Prostate gland (tissue), 2 donors: ENCODE measurements at regions not wholly inside any gene's neighbourhood (a gene's known extent, or its start where the extent isn't known, plus 50 kb on each side); places are given as distances from the start of the nearest gene placed in this dataset.

Experiments used
- DNase-seq: peaks from one replicate; pipeline ENCODE4 v3.0.0-alpha.2; 2019; ENCODE audit warnings: low spot score
- H3K27ac ChIP-seq, 2 donors: fragments of 200-600 bp; sonication (generic); 2 replicates each; pipeline ENCODE4 v1.5.1; 2017 to 2019
- H3K27me3 ChIP-seq: fragments of 200-600 bp; sonication (generic); replicated peaks from 2 replicates; pipeline ENCODE4 v1.5.1; 2019; ENCODE audit not compliant: insufficient read depth
- H3K36me3 ChIP-seq, 2 donors: fragments of 200-600 bp; sonication (generic); 1 replicate in 1 of 2; 2 replicates in 1 of 2; pipeline versions ENCODE4 v1.5.1 to v1.8.1; 2017 to 2019
- H3K4me1 ChIP-seq: fragments of 200-600 bp; sonication (generic); replicated peaks from 2 replicates; pipeline ENCODE4 v1.5.1; 2019
- H3K4me3 ChIP-seq, 2 donors: fragments of 200-600 bp; sonication (generic); 2 replicates each; pipeline ENCODE4 v1.5.1; 2017 to 2019
- H3K9me3 ChIP-seq: fragments of 200-600 bp; sonication (generic); 2 replicates; pipeline ENCODE4 v1.5.1; 2017
- CTCF ChIP-seq, 4 experiments: fragments of 200-600 bp in 2 of 4; fragments of 450-650 bp in 2 of 4; sonication (generic) in 2 of 4; IDR thresholded peaks; 1 replicate in 3 of 4; 2 replicates in 1 of 4; pipeline ENCODE4 v1.5.1; 2016 to 2019; ENCODE audit warnings: antibody characterized with exemption in 4 of 4, mild to moderate bottlenecking in 2 of 4, moderate library complexity in 2 of 4
- POLR2A ChIP-seq: fragments of 450-650 bp; IDR thresholded peaks from one replicate; pipeline ENCODE4 v1.6.1; 2016; ENCODE audit warnings: antibody characterized with exemption, mild to moderate bottlenecking
- POLR2AphosphoS5 ChIP-seq: sonication (generic); formaldehyde crosslinking; IDR thresholded peaks from one replicate; pipeline ENCODE4 v1.6.1; 2017; ENCODE audit warnings: antibody characterized with exemption
- WGBS: methylation state at CpG from one replicate; pipeline ENCODE4 v1.1.5; 2018; 5-methylcytosine and 5-hydroxymethylcytosine counted together
- intact Hi-C: fragments of 100-400 bp; cut with DNase I; formaldehyde crosslinking; loops from one replicate; pipeline ENCODE4 v1.14.2; 2022

GRCh38 chr15:48052946-48053345 is 67.8 kb upstream of the SLC24A5 start:
- H3K9me3 ChIP-seq: no peaks in the 10 kb centered on the region
- DNase-seq: no peak
- H3K4me3 ChIP-seq: no peak overlapping the region
- WGBS: 74% methylated on average over 2 of the region's 2 CpGs
- no peak overlapping the region for H3K27ac ChIP-seq
- intact Hi-C loops: no loop called here
- no peaks in the 10 kb centered on the region for H3K4me1 ChIP-seq
- no peaks in the 10 kb centered on the region for H3K27me3 ChIP-seq
- no peak for TF ChIP-seq POLR2AphosphoS5
- no peak for TF ChIP-seq CTCF (IDR thresholded peaks at IDR 0.05)
- TF ChIP-seq POLR2A: no peak
- no peaks in the 10 kb centered on the region for H3K36me3 ChIP-seq

- Histone ChIP-seq H3K36me3 (no peaks in the 10 kb centered on the region), H3K4me3 (no peak overlapping the region), H3K4me1 (no peaks in the 10 kb centered on the region), H3K27ac (no peak overlapping the region), H3K27me3 (no peaks in the 10 kb centered on the region), H3K9me3 (no peaks in the 10 kb centered on the region)
- no peak for DNase-seq
- intact Hi-C loops: no loop called here
- TF ChIP-seq POLR2AphosphoS5: no peak
- TF ChIP-seq CTCF (IDR thresholded peaks at IDR 0.05): no peak
- no peak for TF ChIP-seq POLR2A
Measured at GRCh38 chr15:48058371-48058770, 62.4 kb upstream of the SLC24A5 start.

- H3K4me1 ChIP-seq: no peaks in the 10 kb centered on the region
- H3K9me3 ChIP-seq: no peaks in the 10 kb centered on the region
- 18% methylated on average over 7 of the region's 7 CpGs for WGBS
- intact Hi-C loops: no loop called here
- TF ChIP-seq POLR2A (no peak), CTCF (IDR thresholded peaks at IDR 0.05) (no peak), POLR2AphosphoS5 (no peak)
- DNase-seq: no peak
- H3K27me3 ChIP-seq: no peaks in the 10 kb centered on the region
- no peak overlapping the region for H3K4me3 ChIP-seq
- H3K27ac ChIP-seq: no peak overlapping the region
- no peaks in the 10 kb centered on the region for H3K36me3 ChIP-seq
Measured at GRCh38 chr15:48059791-48060190, 61.0 kb upstream of the SLC24A5 start.

- no peaks in the 10 kb centered on the region for H3K27me3 ChIP-seq
- no peak for DNase-seq
- no peak overlapping the region for H3K27ac ChIP-seq
- no peak overlapping the region for H3K4me3 ChIP-seq
- no peaks in the 10 kb centered on the region for H3K4me1 ChIP-seq
- WGBS: 77% methylated on average over 1 of the region's 1 CpG
- intact Hi-C loops: no loop called here
- H3K36me3 ChIP-seq: no peaks in the 10 kb centered on the region
- H3K9me3 ChIP-seq: no peaks in the 10 kb centered on the region
- TF ChIP-seq POLR2A (no peak), CTCF (IDR thresholded peaks at IDR 0.05) (no peak), POLR2AphosphoS5 (no peak)
Measured at GRCh38 chr15:48060396-48060795, 60.4 kb upstream of the SLC24A5 start.

GRCh38 chr15:48061605-48062004 is 59.2 kb upstream of the SLC24A5 start:
- DNase-seq: no peak
- 93% methylated on average over 6 of the region's 6 CpGs for WGBS
- H3K4me3 ChIP-seq: no peak overlapping the region
- TF ChIP-seq CTCF (IDR thresholded peaks at IDR 0.05) (no peak), POLR2AphosphoS5 (no peak), POLR2A (no peak)
- no peaks in the 10 kb centered on the region for H3K9me3 ChIP-seq
- H3K27me3 ChIP-seq: no peaks in the 10 kb centered on the region
- no peaks in the 10 kb centered on the region for H3K36me3 ChIP-seq
- intact Hi-C loops: no loop called here
- no peak overlapping the region for H3K27ac ChIP-seq
- H3K4me1 ChIP-seq: no peaks in the 10 kb centered on the region
